GM19467 (cell line): ENCODE measurements at regions not wholly inside any gene's neighbourhood (a gene's known extent, or its start where the extent isn't known, plus 50 kb on each side); places are given as distances from the start of the nearest gene placed in this dataset.
"Not testable (repeated sequence)": the region's sequence is repeated elsewhere in the genome, so short reads cannot be mapped to it uniquely, and the experiment has no call there.

Source experiments
- ATAC-seq: cut with Tn5 transposase; IDR thresholded peaks from one replicate; pipeline ENCODE4 v1.9.1; 2021; ENCODE audit warnings: mild to moderate bottlenecking, moderate library complexity; ENCODE audit not compliant: unreplicated experiment

- no peak for ATAC-seq
Observed at GRCh38 chr16:63129411-63130125, 1093.3 kb upstream of the CDH8 start.

- not testable (repeated sequence) for ATAC-seq
Observed at GRCh38 chr16:63119905-63120304, 1083.7 kb upstream of the CDH8 start.

GRCh38 chr16:63100082-63100481 is 1063.8 kb upstream of the CDH8 start:
- no peak for ATAC-seq

- ATAC-seq = no peak
Observed at GRCh38 chr16:63096857-63097256, 1060.6 kb upstream of the CDH8 start.

- no peak for ATAC-seq
Observed at GRCh38 chr16:63092736-63093135, 1056.5 kb upstream of the CDH8 start.

GRCh38 chr16:63082101-63082500 is 1045.9 kb upstream of the CDH8 start:
- ATAC-seq = no peak

- ATAC-seq = no peak
Observed at GRCh38 chr16:63080746-63081145, 1044.5 kb upstream of the CDH8 start.

- ATAC-seq = no peak
Observed at GRCh38 chr16:63069047-63069446, 1032.8 kb upstream of the CDH8 start.

GRCh38 chr16:63067141-63067540 is 1030.9 kb upstream of the CDH8 start:
- no peak for ATAC-seq

GRCh38 chr16:63066552-63066951 is 1030.3 kb upstream of the CDH8 start:
- no peak for ATAC-seq

- ATAC-seq = no peak
Observed at GRCh38 chr16:63061319-63061718, 1025.1 kb upstream of the CDH8 start.

GRCh38 chr16:63059676-63060075 is 1023.4 kb upstream of the CDH8 start:
- ATAC-seq = no peak

GRCh38 chr16:63057341-63057740 is 1021.1 kb upstream of the CDH8 start:
- ATAC-seq = no peak

- ATAC-seq = no peak
Observed at GRCh38 chr16:63050391-63050790, 1014.2 kb upstream of the CDH8 start.

GRCh38 chr16:63038397-63039106 is 1002.3 kb upstream of the CDH8 start:
- ATAC-seq = no peak

- ATAC-seq = no peak
Observed at GRCh38 chr16:63037761-63038396, 1001.6 kb upstream of the CDH8 start.

GRCh38 chr16:63018581-63019223 is 982.5 kb upstream of the CDH8 start:
- no peak for ATAC-seq

GRCh38 chr16:63008688-63009087 is 972.5 kb upstream of the CDH8 start:
- ATAC-seq = no peak

GRCh38 chr16:63005356-63005755 is 969.1 kb upstream of the CDH8 start:
- no peak for ATAC-seq

- ATAC-seq = no peak
Observed at GRCh38 chr16:62989480-62989879, 953.2 kb upstream of the CDH8 start.

- ATAC-seq = no peak
Observed at GRCh38 chr16:62985722-62986121, 949.5 kb upstream of the CDH8 start.

- no peak for ATAC-seq
Observed at GRCh38 chr16:62978451-62978850, 942.2 kb upstream of the CDH8 start.
